Loucy (cell line): ENCODE measurements at regions not wholly inside any gene's neighbourhood (a gene's known extent, or its start where the extent isn't known, plus 50 kb on each side); places are given as distances from the start of the nearest gene placed in this dataset.

Experiments used
- EZH2phosphoT487 ChIP-seq: fragments of 200-600 bp; IDR thresholded peaks from 2 replicates; pipeline ENCODE4 v1.6.1; 2018; ENCODE audit warnings: antibody characterized with exemption, mild to moderate bottlenecking, moderate library complexity, borderline replicate concordance
- TF ChIP-seq, protein P1 (sequence below): fragments of 200-600 bp; sonication (generic); conservative IDR thresholded peaks from 2 replicates; pipeline ENCODE4 v1.5.1; 2014; ENCODE audit warnings: mild to moderate bottlenecking, antibody characterized with exemption, low read length

DNA sequence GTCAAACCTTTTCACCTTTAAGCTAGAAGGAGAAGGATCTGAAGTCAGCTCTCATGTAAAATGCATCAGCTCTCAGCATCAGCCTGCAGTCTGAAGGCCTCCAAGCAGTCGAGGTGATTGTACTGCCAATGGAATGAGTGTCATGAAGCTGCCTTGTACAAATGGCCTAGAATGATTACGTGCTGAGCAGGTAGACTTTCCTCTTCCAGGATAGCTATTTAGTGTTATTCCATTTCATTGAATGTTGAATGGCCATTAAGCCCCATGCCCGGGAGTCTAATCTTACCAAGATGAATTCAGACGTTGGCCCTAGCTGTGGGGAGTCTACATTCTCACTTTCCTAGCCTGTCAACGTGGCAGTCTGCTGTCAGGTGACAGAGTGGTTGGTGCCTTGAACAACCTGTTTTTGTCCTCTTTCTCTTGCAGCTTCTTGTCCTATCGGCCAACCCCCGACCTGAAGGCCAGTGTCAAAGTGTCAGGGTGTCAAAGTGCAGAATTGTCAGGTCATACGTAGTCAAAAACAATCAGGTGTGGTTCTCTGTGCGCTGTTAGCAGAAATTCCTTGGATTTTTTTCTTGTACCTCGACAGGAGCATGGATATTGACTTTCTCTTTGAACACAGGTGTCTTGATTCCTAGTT is 95.2 kb upstream of the TIAM2 start:
- TF ChIP-seq, protein P1, sequence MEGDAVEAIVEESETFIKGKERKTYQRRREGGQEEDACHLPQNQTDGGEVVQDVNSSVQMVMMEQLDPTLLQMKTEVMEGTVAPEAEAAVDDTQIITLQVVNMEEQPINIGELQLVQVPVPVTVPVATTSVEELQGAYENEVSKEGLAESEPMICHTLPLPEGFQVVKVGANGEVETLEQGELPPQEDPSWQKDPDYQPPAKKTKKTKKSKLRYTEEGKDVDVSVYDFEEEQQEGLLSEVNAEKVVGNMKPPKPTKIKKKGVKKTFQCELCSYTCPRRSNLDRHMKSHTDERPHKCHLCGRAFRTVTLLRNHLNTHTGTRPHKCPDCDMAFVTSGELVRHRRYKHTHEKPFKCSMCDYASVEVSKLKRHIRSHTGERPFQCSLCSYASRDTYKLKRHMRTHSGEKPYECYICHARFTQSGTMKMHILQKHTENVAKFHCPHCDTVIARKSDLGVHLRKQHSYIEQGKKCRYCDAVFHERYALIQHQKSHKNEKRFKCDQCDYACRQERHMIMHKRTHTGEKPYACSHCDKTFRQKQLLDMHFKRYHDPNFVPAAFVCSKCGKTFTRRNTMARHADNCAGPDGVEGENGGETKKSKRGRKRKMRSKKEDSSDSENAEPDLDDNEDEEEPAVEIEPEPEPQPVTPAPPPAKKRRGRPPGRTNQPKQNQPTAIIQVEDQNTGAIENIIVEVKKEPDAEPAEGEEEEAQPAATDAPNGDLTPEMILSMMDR, result no peak
- TF ChIP-seq EZH2phosphoT487, result no peak
